H4 (cell line): ENCODE measurements at regions not wholly inside any gene's neighbourhood (a gene's known extent, or its start where the extent isn't known, plus 50 kb on each side); places are given as distances from the start of the nearest gene placed in this dataset.
"Not testable (repeated sequence)": the region's sequence is repeated elsewhere in the genome, so short reads cannot be mapped to it uniquely, and the experiment has no call there.

Source experiments
- DNase-seq: peaks from one replicate; pipeline ENCODE4 v3.0.0-alpha.2; 2015; ENCODE audit warnings: low spot score

GRCh38 chr1:220942278-220942677, 63.0 kb downstream of the HLX start:
- no peak for DNase-seq

- DNase-seq = not testable (repeated sequence)
Measured at GRCh38 chr1:220942914-220943313, 63.7 kb downstream of the HLX start.

GRCh38 chr1:220943319-220943996, 64.2 kb downstream of the HLX start:
- DNase-seq = no peak

GRCh38 chr1:220950576-220950975, 71.3 kb downstream of the HLX start:
- DNase-seq = no peak

- DNase-seq = no peak
Measured at GRCh38 chr1:220952961-220953643, 73.9 kb downstream of the HLX start.

GRCh38 chr1:220954321-220955075, 75.3 kb downstream of the HLX start:
- no peak for DNase-seq

- no peak for DNase-seq
Measured at GRCh38 chr1:220955116-220955515, 75.9 kb downstream of the HLX start.

GRCh38 chr1:220956501-220957232, 77.4 kb downstream of the HLX start:
- DNase-seq = no peak

- peak; percentile 84 for DNase-seq
Measured at GRCh38 chr1:220957233-220957605, 78.0 kb downstream of the HLX start.

GRCh38 chr1:220958234-220958633, 79.0 kb downstream of the HLX start:
- DNase-seq = no peak

- peak; percentile 29 for DNase-seq
Measured at GRCh38 chr1:220962031-220962751, 82.9 kb downstream of the HLX start.

- no peak for DNase-seq
Measured at GRCh38 chr1:220966041-220966440, 86.8 kb downstream of the HLX start.

- no peak for DNase-seq
Measured at GRCh38 chr1:220966473-220966872, 87.2 kb downstream of the HLX start.

GRCh38 chr1:220966881-220967611, 87.8 kb downstream of the HLX start:
- DNase-seq = peak; percentile 49

GRCh38 chr1:220967911-220968310, 88.7 kb downstream of the HLX start:
- no peak for DNase-seq

- not testable (repeated sequence) for DNase-seq
Measured at GRCh38 chr1:220969281-220969680, 90.0 kb downstream of the HLX start.

- DNase-seq = no peak
Measured at GRCh38 chr1:220970311-220970710, 91.1 kb downstream of the HLX start.

GRCh38 chr1:220971221-220971620, 92.0 kb downstream of the HLX start:
- DNase-seq = no peak

- DNase-seq = no peak
Measured at GRCh38 chr1:220974431-220974830, 95.2 kb downstream of the HLX start.

- no peak for DNase-seq
Measured at GRCh38 chr1:220976390-220976789, 97.1 kb downstream of the HLX start.

GRCh38 chr1:220979371-220979770, 100.1 kb downstream of the HLX start:
- DNase-seq = no peak
